HG02973 (cell line): ENCODE measurements at regions not wholly inside any gene's neighbourhood (a gene's known extent, or its start where the extent isn't known, plus 50 kb on each side); places are given as distances from the start of the nearest gene placed in this dataset.
"Not testable (repeated sequence)": the region's sequence is repeated elsewhere in the genome, so short reads cannot be mapped to it uniquely, and the experiment has no call there.

Experiments used
- ATAC-seq: cut with Tn5 transposase; IDR thresholded peaks from one replicate; pipeline ENCODE4 v1.9.1; 2021; ENCODE audit warnings: moderate library complexity; ENCODE audit not compliant: unreplicated experiment

DNA sequence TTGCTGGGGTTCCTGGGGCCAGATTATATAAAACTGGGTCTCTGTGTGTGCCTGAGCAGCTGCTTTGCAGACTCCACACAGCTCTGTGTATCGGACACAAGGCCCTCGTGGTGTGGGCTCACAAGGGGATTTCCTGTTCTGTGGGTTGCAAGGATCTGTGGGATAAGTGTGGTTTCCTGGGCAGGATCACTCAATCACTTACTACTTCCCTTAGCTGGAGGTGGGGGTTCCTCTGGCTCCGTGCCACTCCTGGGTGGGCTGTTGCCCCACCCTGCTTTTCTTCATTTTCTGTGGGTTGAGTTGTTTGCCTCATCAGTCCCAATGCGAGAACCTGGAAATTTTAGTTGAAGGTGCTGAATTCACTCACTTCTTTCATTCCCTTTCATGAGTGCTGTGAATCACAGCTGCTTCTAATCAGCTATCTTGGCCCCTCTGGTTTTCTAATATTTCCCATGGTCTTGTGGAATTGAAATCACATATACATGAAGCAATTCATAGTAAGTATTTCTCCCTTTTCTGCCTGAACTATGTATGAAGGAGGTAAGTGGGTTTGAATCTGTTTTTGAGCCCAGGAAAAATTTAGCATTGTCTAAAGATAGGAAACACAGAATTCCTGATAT lies 196.3 kb downstream of the DCDC2C start:
- ATAC-seq, result no peak

DNA sequence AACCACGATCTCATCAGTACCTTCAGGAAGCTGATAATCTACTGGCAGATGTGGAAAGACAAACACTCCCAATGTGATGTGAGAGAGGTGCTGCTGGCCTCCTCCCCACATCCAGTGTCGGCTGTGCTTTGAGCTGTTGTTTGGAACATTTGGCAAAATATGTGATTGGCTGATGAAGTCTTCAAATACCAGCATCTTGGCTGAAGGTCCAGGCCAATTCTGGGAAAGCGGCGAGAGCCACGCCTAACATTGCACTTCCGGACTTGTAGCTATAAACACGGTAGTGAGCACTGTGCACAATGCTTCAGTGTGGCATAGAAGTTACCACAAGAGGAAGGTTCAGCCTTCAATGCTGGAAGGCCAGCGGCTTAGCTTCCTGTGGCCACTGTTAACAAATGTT lies 198.8 kb downstream of the DCDC2C start:
- no peak for ATAC-seq

DNA sequence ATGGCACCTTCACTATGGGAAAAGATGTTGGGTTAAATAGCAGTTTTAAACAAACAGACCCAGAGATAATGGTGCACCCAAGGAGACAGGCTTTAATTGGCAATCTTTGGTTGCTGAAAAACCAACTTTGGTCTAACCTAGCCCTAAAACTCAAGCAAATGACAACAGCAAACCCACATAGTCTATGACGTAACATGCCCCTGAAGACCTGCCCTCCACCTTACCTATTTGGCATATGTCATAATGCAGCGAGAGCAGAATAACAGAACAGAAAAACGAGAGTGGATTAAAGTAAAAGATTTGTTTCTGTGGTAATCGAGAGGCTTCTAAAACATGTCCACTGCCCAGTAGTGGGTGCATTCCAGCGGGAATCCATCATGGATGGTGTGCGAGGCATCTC lies 200.7 kb downstream of the DCDC2C start:
- no peak for ATAC-seq

DNA sequence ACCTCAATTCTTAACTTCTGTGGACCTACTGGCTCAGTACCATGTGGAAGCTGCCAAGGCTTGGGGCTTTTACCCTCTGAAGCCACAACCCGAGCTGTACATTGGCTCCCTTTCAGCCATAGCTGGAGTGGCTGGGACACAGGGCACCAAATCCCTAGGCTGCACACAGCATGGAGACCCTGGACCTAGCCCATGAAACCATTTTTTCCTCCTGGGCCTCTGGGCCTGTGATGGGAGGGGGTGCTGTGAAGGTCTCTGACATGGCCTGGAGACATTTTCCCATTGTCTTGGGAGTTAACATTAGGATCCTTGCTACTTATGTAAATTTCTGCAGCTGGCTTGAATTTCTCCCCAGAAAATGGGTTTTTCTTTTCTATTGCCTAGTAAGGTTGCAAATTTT lies 205.1 kb downstream of the DCDC2C start:
- ATAC-seq, result not testable (repeated sequence)

DNA sequence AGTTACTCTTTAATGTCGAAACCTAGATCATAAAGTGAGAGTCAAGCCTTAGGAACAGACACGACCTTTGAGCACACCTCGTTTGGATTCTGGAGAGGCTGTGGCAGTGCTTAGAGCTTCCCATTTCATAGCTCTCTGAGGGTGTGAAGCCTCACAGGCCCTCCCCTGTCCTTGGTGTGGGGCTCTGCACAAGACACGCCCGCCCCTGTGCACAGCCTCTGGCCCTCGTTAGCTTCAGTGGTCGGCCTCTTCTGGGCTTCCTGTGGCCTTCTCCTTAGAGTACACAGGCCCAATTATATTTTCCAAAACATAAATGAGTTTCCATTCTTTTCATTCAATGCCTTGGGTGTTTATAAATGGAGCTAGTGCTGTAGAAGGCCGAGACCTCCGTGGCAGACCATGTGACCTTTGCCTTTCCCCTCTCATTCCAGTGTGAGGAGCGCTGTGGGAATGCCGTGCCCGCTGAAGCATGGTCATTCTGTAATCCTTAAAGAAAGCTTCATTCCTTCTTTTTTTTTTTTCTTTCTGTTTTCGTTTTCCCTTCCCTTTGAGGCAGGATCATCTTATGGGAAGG lies 208.6 kb downstream of the DCDC2C start:
- ATAC-seq, result no peak

DNA sequence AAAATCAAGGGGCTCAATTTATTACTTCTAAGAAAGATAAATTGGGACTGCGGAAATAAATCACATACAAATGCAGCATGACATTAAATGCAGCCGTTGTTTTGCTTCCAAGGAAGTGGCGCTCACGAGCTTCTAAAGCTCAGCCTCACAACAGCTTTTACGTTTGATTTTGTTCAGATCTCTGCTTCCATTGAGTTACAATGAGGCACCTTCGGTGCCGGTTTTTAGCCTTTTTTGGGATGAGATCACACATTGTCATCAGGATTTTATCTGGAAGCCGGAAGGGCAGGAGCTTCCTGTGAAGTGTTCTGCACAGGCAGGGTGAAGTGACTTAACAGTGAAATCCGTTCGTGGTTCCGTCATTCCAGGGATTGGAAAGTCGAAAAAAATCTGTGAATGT lies 209.8 kb downstream of the DCDC2C start:
- no peak for ATAC-seq

DNA sequence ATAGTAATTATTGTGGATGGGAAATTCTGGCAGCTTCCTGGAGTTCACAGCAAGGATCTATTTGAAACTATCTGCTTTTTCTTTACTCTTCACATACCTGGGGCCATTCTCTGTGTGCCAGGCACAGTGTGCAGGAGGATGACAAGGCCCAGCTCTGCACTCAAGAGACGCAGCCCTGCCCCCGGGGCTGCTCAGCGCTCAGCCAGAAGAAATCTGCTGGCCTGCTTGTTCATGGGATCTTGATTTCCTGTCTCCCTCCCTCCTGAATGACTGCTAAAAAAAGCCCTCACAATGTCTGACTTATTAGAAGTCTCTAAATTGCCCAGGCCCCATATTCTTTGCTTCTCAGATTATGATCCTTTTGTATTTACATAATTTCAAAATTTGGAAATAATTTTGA lies 210.9 kb downstream of the DCDC2C start:
- ATAC-seq, result no peak

DNA sequence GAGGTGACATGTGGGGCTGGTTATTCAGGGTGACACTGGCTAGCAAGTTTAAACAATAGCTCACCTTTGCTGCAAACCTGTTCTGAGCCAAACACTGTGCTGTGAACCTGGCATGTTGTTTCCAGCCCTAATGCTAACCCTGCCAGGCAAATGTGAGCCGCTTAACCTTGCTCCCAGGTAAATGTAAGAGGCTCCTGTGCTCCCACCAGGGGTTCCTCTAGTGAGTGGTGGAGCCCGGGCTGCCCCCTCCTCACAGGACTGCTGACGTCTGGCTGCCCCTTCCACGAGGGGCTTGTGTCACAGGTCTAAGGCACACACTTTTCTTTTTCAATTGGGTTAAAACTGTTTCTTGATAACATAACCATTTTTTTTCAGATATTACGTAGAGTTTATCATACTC lies 223.7 kb downstream of the DCDC2C start:
- no peak for ATAC-seq

DNA sequence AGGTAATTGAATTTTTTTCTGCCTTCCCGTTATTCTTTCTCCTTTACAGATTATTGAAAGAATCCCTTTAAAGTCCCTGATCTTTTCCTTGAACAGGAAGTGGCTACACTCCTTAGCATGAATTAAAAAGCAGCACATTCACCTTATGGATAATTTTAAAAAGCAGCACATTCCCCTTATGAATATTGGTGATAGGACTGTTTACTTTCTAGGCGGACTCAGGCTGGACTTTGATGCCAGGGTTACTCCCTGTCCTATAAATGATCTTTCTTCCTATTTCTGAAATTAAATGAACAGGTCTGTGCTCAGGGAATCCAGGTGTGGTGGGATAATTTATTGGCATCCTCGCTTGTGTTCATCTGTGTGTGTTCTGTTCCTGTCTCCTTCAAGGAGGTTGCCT lies 226.0 kb downstream of the DCDC2C start:
- no peak for ATAC-seq

DNA sequence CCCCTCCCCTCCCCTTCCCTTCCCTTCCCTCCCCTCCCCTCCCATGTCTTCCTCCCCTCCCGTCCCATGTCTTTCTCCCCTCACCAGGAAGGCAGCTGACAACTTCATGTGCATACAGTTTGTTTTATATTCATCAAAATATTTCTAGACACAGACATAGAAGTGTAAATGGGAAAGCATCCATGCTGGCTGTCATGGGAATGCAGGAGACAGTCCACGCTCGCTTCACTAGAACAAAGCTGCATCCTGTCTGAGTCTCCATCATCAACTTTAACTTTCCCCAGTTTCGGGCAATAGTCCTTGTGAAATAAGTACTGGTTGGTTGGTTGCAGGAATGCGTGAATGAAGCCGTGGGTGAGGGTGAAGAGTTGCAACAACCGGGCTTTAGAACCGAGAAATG lies 226.9 kb downstream of the DCDC2C start:
- ATAC-seq, result no peak

DNA sequence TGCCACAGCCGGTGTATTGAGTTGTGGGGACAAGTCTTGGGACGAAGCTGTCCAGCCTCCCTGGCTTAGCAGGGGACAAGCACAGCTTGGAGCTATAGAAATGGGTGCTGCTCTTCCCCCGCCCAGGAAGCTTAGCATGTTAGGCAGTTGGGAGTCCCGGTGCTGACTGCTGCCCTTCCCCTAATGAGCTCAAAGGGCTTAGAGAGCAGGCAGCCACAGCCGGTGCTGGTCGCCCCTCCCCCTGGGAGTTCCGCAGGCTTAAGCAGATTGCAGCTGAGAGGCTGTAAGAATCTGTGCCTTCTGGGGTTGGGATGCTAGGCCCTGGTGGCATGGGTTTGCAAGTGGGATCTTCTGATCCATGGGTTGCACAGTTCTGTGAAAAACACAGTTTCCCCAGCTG lies 237.3 kb downstream of the DCDC2C start:
- no peak for ATAC-seq

DNA sequence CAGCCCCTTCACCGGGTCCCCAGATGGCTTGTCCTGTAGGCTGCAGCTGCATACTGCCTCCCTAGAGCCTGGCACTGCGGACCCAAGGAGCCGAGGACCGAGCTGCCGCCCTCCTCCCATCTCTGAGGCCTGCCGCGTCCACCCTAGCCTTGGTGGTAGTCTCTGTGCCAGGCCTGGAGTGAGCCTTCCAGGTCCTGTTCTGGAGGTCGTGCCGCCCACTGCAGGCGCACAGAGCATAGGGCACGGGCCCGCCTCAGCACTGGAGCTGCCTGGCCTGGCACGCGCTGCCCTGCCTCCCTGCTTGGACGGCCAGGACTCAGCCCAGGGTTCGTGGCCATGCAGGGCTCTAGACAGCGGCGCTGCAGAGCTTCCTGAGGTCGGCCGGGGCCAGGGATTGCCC lies 239.5 kb downstream of the DCDC2C start:
- no peak for ATAC-seq

DNA sequence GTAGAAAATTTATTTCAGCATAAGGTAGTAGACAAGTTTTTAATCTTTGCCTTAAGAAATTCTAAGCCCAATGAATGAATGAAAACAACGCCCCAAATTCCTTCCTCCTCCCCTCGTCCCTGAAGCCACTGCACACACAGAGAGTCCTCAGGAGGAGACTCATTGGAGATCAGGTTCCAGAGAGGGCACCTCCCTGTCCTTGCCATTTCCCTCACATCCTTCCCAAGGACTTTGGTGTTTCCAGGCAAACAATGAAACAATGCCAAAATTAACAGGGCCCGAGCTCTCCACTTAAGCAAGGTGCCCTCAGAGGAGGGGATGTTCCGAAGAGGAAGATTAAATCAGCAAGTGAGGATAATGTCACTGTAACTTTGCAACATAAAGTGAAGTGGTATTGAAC lies 240.7 kb downstream of the DCDC2C start:
- ATAC-seq, result no peak

DNA sequence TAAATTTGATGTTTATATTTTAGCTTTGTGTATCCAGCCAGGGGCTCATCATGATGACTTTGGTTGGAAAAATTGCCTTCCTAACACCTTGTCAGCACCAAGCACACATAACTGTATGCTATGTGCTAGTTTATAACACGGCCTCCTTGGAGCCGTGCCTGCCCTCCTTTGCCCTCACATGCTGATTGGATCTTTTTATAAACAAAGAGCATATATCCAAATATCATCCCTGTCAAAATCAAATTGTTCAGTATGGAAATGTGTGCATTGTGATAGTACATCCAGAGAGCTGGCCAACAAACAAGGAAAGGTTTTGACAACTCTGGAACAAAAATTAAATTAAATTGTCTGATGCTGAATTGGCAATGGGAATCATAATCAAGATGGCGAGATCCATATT lies 241.5 kb downstream of the DCDC2C start:
- ATAC-seq, result no peak

DNA sequence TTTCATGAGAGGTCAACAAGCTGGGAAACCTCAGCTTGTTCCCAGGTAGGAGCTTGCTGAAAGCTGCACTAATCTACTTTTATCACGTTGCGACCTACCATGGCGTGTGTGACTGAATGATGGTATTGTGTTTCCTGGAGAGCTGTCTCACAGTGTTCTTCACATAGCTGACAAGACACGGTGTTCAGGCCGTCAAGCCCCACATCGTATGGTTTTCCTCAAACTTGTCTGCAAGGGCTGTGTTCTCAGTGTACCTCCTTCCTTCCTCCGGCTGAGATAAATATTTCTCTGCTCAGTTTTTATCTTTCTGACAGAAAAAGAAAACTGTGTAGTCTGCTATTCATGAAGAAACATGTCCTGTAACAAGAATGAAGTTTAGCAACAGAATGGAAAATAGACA lies 244.8 kb downstream of the DCDC2C start:
- no peak for ATAC-seq

DNA sequence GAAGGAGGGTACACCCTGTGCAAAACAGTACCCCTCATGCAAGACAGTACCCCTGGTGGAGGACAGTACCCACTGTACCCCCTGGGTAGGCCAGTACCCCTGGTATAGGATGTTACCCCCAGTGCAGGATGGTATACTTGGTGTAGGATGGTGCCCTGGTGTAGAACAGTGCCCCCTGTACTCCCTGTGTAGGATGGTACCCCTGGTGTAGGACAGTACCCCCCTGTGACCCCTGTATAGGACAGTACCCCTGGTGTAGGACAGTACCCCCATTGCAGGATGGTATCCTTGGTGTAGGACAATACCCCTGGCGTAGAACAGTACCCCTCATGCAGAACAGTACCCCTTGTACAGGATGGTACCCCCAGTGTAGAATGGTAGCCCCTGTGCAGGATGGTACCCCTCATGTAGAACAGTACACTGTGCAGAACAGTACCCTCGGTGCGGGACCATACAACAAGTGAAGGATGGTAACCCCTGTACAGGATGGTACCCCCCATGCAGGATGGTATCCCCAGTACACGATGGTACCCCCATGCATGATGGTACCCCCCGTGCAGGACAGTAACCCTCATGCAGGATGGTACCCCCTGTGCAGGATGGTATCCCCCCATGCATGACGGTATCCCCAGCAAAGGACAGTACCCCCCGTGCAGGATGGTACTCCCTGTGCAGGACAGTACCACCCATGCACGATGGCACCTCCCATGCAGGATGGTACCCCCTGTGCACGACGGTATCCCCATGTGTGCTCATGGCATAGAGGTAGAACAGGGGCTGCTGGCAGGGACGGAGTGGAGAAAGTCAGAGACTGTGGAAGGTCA lies 248.0 kb downstream of the DCDC2C start:
- ATAC-seq, result no peak

DNA sequence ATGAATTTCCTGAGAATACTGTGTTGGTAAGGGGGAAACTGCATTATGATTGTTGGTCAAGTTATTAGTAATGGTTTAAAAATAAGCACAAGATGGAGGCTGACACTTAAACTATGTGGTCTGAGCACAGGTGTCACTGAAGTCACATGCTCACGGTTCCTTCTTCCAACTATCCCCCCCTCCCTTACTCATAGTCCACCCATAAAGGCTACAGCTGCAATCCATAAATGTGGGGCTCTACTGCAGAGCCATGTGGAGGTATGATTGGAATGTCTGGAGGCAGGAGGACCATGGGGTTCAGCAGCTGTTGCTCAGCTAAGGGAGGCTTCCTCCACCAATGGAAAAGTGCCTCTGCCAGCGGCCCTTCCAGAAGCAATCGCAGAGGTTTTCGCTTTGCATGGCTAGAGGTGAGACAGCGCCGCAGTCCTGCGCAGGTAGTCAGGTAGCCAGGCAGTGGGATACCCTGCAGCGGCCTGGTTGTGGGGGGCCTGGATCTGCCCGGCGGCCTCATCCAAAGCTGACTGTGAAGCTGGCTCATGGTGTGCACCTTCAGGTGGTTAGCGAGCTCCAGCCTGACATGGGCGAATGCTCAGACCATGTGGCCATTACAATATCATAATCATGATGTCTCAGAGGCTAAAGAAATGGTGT lies 249.6 kb downstream of the DCDC2C start:
- no peak for ATAC-seq

DNA sequence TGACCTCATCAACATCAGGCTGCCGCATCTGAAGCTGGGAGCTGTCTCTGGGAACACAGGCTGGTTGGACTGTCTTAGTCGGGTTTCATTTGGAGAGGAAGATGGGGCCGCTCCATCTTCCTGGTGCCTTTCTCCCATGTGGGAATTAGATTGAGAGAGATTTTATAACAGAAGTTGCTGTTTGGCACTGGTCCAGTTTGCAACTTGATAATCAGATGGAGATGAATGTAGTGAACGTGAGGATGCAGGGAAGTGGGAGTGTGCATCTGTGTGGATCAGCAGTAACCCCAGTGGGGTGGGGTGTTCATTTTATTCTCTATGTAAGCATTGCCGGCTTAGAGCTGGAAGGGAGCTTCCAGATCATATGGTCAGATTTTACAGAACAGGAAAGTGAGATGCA lies 250.9 kb downstream of the DCDC2C start:
- no peak for ATAC-seq

DNA sequence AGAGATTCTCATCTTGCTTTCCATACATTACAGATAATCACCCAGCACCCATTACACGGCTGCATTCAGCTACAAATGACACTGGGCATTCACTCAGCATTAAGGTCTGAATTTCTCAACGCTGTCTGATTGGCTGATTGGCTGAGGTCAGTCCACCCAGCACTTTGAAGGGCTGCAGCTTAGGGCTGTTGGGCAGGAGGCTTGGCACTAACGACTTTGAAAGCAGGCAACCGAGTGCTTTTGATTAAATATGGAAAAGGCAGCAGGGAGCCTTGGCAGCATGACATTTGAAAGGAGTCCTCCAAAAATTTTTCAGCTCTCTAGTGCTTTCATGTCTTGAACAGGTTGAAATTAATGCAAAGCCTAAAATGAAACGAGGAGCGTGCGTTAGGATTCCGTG lies 253.0 kb downstream of the DCDC2C start:
- no peak for ATAC-seq

DNA sequence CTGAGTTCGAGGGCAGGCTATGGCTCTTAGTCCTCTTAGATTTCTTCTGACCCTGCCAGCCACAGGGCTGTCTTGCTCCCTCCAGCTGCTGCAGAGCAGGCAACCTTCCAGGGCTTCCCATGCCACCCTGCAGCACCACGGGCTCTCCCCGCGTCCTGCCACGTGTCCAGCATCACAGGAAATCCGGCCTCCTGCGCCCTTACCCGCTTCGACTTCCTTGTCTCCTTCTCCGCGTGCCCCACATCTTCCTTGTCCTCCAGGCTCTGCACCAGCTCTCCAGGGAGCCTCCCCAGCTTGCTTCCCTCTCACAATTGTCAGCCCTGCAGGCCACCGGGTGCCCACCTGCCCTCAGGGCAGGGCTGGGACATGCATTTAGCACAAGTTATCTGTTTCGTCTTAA lies 253.5 kb downstream of the DCDC2C start:
- ATAC-seq, result no peak

DNA sequence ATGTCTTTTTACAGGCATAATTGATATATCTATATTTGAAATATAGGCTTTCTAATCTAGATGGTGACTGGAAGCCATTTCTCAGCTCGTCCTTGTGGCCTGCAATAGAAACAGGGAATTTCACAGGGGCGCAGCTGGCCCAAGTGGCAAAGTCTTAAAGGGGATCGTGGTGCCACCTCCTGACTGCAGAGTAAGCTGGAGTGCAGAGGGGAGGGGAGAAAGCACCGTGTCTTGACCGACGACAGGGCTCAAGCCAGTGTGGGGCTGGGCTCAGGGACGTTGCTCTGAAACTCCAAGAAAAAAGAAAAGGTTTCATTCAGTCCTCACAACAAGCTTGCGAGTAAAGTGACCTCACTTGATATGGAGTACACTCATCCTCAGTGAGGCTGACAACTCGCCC lies 255.1 kb downstream of the DCDC2C start:
- ATAC-seq, result no peak

DNA sequence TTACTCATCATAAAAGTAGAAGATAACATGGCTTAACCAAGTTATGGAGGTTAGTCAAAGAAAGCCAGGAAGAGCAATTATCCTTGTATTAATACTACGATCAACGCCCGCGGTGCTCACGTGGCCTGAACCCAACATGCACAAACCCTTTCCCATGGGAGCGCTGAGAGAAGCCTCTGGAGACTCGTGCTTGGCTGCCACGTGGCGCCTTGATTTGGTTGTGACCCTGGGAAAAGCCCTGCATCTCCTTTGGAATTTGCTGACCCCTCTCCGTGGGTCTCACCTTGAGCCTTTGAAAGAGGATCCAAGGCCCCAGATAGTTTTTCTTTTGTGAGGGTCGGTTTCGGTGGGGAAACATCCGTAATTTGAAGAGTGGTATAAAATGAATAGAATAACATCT lies 255.6 kb downstream of the DCDC2C start:
- ATAC-seq, result no peak
